VCaP (cell line): ENCODE measurements at regions not wholly inside any gene's neighbourhood (a gene's known extent, or its start where the extent isn't known, plus 50 kb on each side); places are given as distances from the start of the nearest gene placed in this dataset.
"Not testable (repeated sequence)": the region's sequence is repeated elsewhere in the genome, so short reads cannot be mapped to it uniquely, and the experiment has no call there.

Experiments
- H3K27ac ChIP-seq: fragments of 450-650 bp; 2 replicates; pipeline ENCODE4 v1.5.1; 2017
- TF ChIP-seq, protein P1 (sequence below): fragments of 450-650 bp; conservative IDR thresholded peaks from 2 replicates; pipeline ENCODE4 v1.5.1; 2017; ENCODE audit warnings: mild to moderate bottlenecking, moderate library complexity

DNA sequence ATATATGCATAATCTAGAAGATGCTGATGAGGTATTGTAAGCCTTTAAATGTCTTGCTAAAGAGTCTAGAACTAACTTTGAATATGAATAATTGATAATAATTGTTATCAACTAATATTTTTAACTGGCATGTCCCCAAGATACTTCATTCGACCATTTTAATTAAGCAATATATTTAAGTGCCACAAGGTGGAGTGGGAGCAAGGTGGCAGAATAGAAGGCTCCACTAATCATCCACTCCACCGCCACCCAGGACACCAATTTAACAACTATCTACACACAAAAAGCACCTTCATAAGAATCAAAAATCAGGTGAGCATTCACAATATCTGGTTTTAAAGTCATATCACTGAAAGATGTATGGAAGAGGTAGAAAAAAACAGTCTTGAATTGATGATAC is 409.6 kb downstream of the SEC23A start:
- H3K27ac ChIP-seq = no peak overlapping the region
- TF ChIP-seq, protein P1, sequence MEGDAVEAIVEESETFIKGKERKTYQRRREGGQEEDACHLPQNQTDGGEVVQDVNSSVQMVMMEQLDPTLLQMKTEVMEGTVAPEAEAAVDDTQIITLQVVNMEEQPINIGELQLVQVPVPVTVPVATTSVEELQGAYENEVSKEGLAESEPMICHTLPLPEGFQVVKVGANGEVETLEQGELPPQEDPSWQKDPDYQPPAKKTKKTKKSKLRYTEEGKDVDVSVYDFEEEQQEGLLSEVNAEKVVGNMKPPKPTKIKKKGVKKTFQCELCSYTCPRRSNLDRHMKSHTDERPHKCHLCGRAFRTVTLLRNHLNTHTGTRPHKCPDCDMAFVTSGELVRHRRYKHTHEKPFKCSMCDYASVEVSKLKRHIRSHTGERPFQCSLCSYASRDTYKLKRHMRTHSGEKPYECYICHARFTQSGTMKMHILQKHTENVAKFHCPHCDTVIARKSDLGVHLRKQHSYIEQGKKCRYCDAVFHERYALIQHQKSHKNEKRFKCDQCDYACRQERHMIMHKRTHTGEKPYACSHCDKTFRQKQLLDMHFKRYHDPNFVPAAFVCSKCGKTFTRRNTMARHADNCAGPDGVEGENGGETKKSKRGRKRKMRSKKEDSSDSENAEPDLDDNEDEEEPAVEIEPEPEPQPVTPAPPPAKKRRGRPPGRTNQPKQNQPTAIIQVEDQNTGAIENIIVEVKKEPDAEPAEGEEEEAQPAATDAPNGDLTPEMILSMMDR = peak; percentile 35

DNA sequence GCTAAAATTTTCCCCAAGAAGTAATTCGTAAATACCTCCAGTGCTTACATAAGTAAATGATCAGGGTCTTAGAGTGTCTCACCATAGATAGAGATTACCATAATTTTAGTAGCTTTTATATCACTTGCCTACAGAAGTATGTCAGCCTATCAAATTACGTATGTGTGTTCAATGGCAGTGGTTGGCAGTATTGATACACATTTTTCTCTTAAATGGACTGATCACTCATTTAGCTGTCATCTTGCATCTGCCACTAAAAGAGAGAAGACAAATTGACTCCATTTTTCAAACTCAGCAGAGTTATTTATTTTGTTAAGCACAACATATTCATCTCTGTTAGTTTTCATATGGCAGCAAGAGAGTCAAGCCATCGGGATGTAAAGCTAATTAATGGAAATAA is 413.1 kb upstream of the CLEC14A start:
- no peak overlapping the region for H3K27ac ChIP-seq
- TF ChIP-seq, protein P1 = no peak

GRCh38 chr14:38663382-38663781 is 407.5 kb upstream of the CLEC14A start:
- TF ChIP-seq, protein P1 = no peak

DNA sequence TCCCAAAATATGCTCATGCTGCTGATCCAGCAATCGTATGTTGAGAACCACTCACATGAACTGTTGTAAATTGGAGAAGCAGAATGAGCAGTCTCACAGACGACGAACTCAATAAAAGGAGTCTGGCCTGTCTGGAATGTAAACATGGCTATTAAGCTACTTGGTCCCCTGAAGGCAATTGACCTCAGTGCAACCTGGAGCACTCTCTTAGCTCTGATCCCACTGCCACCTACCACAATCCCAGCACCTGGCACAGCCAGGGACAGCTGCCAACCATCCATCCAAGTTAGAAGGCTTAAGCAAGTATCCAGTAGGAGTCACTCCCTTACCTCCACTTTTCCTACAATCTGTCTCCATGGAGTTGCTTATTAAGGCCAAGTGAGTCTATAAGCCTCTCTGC is 406.9 kb upstream of the CLEC14A start:
- TF ChIP-seq, protein P1 = no peak
- H3K27ac ChIP-seq = peak overlapping the region; percentile 20; the same call in 1 of the 2 replicates

More at GRCh38 chr14:38663382-38663781, 407.5 kb upstream of the CLEC14A start:
- H3K27ac ChIP-seq = peak overlapping the region; percentile 20; the same call in 1 of the 2 replicates

GRCh38 chr14:38646391-38646790 is 390.5 kb upstream of the CLEC14A start:
- H3K27ac ChIP-seq = no peak overlapping the region
- TF ChIP-seq, protein P1 = no peak

DNA sequence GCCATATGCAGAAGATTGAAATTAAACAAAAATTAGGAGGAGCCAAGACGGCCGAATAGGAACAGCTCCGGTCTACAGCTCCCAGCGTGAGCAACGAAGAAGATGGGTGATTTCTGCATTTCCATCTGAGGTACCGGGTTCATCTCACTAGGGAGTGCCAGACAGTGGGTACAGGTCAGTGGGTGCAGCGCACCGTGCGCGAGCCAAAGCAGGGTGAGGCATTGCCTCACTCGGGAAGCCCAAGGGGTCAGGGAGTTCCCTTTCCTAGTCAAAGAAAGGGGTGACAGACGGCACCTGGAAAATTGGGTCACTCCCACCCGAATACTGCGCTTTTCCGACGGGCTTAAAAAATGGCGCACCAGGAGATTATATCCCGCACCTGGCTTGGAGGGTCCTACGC is 379.0 kb upstream of the CLEC14A start:
- not testable (repeated sequence) for H3K27ac ChIP-seq

- H3K27ac ChIP-seq = no peak overlapping the region
- TF ChIP-seq, protein P1 = no peak
These were observed 373.5 kb upstream of the CLEC14A start for GRCh38 chr14:38629412-38629811.

DNA sequence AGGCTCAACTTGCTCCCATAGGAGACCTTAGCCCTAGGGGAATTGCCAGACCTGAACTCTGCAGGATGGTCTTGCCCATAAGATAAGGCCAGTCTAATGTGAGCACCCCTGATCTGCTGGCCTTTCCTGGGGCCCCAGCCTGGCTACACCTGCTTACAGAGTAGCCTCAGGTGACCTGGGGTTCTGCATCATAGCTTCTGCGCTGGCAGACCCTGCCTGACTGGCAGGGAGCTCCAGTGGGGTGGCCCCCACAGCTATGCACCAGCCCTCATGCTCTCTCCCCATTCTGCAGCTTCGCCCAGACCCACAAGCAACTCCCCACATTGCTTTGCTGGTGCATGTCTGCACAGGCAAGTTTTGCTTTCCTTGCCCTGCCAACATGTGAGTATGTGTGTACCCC is 371.3 kb upstream of the CLEC14A start:
- TF ChIP-seq, protein P1 = no peak
- no peak overlapping the region for H3K27ac ChIP-seq
